ENCODE measurements at regions not wholly inside any gene's neighbourhood (a gene's known extent, or its start where the extent isn't known, plus 50 kb on each side); places are given as distances from the start of the nearest gene placed in this dataset.
A peak's percentile ranks its signal among the peaks of the same experiment; 100 is the strongest.
"Not testable (repeated sequence)": the region's sequence is repeated elsewhere in the genome, so short reads cannot be mapped to it uniquely, and the experiment has no call there.

GRCh38 chr18:21928925-21929324, 188.3 kb downstream of the MIB1 start:
- no peak for DNase-seq (ENCODE audit: low read depth)

- DNase-seq (ENCODE audit: low read depth), result no peak
Measured at GRCh38 chr18:21930177-21930576, 189.6 kb downstream of the MIB1 start.

- DNase-seq (ENCODE audit: low read depth), result no peak
Measured at GRCh38 chr18:21933931-21934765, 193.6 kb downstream of the MIB1 start.

GRCh38 chr18:21934766-21935015, 194.1 kb downstream of the MIB1 start:
- no peak for DNase-seq (ENCODE audit: low read depth)

GRCh38 chr18:21943456-21943855, 202.9 kb downstream of the MIB1 start:
- DNase-seq (ENCODE audit: low read depth), result no peak

GRCh38 chr18:21949326-21950015, 208.9 kb downstream of the MIB1 start:
- DNase-seq (ENCODE audit: low read depth), result no peak

- peak; percentile 73 for DNase-seq (ENCODE audit: low read depth)
Measured at GRCh38 chr18:21955757-21956652, 213.4 kb upstream of the GATA6 start.

- no peak for DNase-seq (ENCODE audit: low read depth)
Measured at GRCh38 chr18:21958263-21958662, 211.1 kb upstream of the GATA6 start.

GRCh38 chr18:21958707-21959450, 210.5 kb upstream of the GATA6 start:
- no peak for DNase-seq (ENCODE audit: low read depth)

GRCh38 chr18:21960189-21960588, 209.2 kb upstream of the GATA6 start:
- DNase-seq (ENCODE audit: low read depth), result no peak

GRCh38 chr18:21963336-21963735, 206.1 kb upstream of the GATA6 start:
- DNase-seq (ENCODE audit: low read depth), result no peak

- DNase-seq (ENCODE audit: low read depth), result no peak
Measured at GRCh38 chr18:21968338-21968737, 201.1 kb upstream of the GATA6 start.

- no peak for DNase-seq (ENCODE audit: low read depth)
Measured at GRCh38 chr18:21972281-21972680, 197.1 kb upstream of the GATA6 start.

GRCh38 chr18:21975954-21976353, 193.4 kb upstream of the GATA6 start:
- DNase-seq (ENCODE audit: low read depth), result not testable (repeated sequence)

GRCh38 chr18:21978546-21979170, 190.7 kb upstream of the GATA6 start:
- DNase-seq (ENCODE audit: low read depth), result no peak

GRCh38 chr18:21979171-21979560, 190.2 kb upstream of the GATA6 start:
- no peak for DNase-seq (ENCODE audit: low read depth)

- DNase-seq (ENCODE audit: low read depth), result no peak
Measured at GRCh38 chr18:21979759-21980158, 189.6 kb upstream of the GATA6 start.

GRCh38 chr18:21980744-21981143, 188.6 kb upstream of the GATA6 start:
- no peak for DNase-seq (ENCODE audit: low read depth)

- DNase-seq (ENCODE audit: low read depth), result not testable (repeated sequence)
Measured at GRCh38 chr18:21981489-21981888, 187.9 kb upstream of the GATA6 start.

- DNase-seq (ENCODE audit: low read depth), result no peak
Measured at GRCh38 chr18:21991081-21991534, 178.3 kb upstream of the GATA6 start.

GRCh38 chr18:21991886-21992285, 177.5 kb upstream of the GATA6 start:
- DNase-seq (ENCODE audit: low read depth), result no peak

All from stimulated activated CD8-positive, alpha-beta memory T cell treated with anti-CD3 and anti-CD28 coated beads, Interleukin-15, amount 100 ng/mL, for 24 hours (primary cell).